NCI-H774 (cell line): ENCODE measurements at regions not wholly inside any gene's neighbourhood (a gene's known extent, or its start where the extent isn't known, plus 50 kb on each side); places are given as distances from the start of the nearest gene placed in this dataset.
"Not testable (repeated sequence)": the region's sequence is repeated elsewhere in the genome, so short reads cannot be mapped to it uniquely, and the experiment has no call there.

Experiments used
- DNase-seq: peaks from one replicate; lab custom pipeline; 2025; lab: John Stamatoyannopoulos, UW

DNA sequence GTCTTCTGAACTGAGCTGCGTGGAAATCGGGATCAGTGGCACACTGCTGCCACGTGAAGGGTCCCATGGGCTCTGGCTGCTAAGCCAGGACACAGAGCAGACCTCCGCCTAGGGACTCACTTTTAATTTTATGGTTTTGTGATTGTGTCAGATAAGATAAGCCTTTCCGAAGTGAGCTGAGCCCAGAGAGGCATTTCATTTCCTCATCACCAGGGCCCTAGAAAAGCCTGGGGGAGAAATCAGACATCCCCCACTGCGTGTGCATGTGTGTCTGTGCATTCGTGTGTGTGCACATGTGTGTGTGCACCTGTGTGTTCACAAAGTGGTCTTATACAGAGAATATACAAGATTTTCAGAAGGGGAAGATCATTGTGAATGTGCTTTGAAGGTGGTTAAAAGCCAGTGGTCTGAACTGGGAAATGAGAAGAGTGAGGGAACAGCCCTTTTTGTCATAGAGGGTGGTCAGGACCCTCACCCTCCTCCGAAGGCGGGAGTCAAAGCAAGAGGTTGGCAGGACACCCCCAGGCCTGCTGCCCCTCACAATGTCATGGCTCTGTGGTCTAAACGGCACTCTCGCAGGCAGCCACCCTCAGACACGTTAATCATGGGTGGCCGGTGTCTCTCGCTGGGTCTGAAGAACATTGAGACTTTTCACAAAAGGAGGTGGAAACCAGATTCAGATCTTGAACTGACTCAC lies 176.1 kb upstream of the PFKP start:
- no peak for DNase-seq

DNA sequence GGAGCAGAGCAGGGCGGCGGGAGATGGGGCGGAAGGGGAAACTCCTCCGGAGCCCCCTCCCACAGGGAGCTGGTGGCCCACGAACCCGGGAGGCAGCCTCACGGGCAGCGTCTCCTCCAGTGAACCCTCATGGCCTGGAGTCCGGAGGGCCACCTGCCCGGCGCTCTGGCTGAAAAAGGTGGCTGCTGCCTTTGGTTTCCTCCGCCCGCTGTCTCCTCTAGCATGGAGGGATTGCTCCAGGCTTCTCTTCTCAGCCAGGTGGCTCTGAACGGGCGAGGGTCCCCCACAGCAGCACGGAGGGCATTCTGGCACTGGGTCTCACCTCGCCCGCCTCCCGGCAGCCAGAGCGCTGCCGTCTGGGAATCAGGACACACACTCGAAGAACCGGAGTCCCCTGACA lies 177.3 kb upstream of the PFKP start:
- DNase-seq, result no peak

DNA sequence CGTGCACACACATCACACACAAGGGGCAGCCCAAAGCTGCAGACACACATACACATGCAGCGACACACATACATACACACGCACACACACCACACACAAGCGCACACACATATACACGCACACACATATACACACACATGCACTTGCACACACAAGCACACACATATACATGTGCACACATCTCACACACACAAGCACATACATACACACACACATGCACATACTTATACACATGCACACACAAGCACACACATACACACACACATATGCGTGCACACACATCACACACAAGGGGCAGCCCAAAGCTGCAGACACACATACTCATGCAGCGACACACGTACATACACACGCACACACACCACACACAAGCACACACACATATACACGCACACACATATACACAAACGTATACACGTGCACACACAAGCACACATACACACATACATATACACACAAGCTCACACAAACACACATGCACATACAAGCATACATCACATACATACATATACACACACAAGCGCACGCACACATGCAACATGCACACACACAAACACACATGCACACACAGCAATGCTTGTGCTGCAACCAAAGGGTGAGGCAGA lies 178.8 kb upstream of the PFKP start:
- DNase-seq, result no peak

DNA sequence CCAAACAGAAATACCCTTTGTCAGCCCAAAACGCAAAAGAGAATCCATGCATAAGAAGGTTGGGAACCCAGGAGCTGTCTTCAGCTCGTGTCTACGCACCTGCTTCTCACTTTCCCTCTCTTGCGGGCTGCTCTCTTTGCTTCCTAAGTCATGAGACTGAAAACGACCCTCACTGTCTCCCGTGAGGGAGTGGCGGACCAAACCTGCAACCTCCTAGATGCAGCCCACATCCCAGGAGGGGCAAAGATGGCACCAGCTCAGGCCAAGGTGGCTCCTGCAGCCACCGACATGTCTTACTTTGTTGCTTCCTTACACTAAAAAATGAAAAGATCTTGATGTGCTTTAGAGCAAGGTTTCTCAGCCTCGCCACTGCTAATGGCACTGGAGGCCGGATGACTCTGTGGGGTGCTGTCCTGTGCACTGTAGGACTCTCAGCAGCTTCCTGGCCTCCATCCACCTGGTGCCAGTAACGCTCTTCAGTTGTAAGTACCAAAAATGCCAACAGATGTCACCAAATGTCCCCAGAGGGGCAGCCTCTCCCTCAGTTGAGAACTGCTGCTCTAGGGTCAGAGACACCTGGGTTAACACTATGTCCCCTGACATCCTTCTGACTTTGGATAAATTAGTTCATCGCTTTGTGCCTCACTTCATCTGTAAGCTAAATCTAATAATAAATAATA lies 179.8 kb upstream of the PFKP start:
- no peak for DNase-seq

DNA sequence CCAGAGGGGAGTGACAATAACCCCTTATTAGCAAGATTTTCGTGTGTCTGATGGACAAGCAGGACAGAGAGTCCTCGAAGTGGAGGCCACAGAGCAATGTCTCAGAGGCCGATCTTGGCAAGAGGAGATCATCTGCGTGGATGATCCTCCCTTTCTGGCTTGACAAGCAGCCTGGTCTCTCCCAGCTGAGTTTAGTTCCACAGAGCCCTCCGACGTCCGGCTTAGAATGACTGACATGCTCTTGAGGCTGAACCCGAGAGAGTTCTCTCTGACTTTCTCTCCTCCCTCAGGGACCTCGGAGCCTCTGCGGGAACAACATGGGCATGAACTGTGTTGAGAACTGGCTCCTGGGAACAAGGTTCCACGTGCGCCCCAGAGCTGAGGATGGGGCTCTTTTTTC lies 180.7 kb upstream of the PFKP start:
- DNase-seq, result no peak

DNA sequence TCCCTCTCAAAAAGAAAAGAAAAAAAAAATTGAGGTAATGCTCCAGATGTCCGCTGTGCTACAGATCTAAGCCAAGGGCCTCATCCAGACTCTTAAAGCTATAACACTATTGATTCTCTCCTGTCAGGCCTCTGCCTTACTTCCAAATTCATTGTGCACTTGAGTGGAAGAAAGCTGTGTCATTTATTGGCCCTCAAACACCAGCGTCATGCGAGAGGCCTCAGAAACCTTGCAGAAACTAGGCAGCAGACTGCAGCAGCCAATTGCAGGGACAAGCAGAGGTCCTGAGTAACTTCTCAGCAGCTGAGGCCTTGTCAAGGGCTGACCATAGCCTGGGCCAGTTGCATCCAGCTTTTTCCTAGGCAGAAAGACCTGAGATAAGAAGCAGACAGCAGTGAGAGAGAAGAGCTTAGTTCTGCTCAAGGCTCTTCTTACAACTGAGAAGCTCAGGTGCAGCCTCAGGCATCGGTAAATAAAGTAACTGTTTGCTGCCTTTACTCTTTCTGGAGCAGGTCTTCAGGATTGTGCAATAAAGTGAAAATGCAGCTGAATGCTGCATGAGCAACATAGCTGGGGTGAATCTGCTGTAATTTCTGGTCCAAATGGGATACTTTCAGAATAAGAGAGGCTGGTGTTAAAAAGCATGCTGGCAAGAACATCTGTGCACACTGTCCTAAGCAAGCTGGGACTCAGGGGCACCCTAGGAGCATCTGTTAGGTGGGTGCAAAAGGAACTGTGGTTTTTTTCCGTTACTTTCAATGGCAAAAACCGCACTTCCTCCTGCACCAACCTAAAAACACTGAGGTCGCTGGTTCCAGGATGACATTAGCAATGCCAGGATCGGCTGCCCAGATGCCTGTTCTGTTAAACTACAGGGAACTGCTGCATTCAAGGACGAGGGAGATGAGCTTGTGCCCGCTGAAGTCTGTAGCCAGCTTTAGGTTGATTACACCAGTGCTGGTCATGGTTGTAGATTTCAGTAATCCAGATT lies 181.8 kb upstream of the PFKP start:
- DNase-seq, result no peak

DNA sequence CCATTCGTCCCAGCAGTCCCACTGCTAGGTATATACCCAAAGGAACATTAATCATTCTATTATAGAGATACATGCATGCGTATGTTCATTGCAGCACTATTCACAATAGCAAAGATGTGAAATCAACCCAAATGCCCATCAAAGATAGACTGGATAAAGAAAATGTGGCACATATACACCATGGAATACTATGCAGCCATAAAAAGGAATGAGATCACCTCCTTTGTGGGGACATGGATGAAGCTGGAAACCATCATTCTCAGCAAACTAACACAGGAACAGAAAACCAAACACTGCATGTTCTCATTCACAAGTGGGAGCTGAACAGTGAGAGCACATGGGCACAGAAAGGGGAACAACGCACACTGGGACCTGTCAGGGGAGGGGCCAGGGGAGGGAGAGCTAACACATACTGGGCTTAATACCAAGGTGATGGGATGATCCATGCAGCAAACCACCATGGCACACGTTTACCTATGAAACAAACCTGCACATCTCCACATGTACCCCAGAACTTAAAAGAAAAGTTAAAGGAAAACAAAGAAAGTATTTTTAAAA lies 183.3 kb upstream of the PFKP start:
- not testable (repeated sequence) for DNase-seq

DNA sequence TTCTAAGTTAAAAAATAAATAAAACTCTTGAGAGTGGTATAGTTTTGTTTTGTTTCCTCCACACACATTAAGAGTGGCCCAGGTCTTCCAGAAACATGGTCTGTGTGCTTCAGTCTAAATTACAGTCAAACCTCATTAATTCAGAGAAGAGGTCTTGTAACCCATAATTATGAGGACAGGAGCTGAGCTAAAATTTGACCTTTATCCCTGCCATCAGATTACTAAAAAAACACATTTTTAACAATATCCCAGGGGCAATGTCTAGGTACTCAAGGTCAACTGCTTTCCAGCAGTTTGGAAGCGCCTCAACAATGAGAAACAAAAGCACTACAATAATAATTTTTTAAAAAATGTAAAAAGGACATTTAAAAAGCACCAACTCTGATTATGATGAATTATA lies 184.1 kb upstream of the PFKP start:
- no peak for DNase-seq

DNA sequence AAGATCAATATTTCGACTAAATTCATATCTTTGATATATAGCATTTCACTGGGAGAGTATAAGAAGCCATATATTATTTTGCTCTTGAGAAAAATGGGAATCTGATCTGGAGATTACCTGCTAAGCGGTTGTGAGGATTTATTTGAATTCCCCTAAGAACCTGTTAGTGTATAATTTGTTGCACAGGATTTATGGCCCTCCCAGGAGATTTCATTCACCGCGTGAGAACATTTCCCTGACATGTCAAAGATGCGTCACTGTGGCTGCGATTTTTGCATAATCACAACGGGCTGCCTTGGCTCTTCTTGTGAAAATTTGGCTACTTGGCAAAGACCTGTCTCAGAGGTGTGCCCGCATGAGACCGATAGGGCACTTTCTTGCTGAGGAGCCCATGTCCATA lies 184.7 kb upstream of the PFKP start:
- DNase-seq, result no peak

DNA sequence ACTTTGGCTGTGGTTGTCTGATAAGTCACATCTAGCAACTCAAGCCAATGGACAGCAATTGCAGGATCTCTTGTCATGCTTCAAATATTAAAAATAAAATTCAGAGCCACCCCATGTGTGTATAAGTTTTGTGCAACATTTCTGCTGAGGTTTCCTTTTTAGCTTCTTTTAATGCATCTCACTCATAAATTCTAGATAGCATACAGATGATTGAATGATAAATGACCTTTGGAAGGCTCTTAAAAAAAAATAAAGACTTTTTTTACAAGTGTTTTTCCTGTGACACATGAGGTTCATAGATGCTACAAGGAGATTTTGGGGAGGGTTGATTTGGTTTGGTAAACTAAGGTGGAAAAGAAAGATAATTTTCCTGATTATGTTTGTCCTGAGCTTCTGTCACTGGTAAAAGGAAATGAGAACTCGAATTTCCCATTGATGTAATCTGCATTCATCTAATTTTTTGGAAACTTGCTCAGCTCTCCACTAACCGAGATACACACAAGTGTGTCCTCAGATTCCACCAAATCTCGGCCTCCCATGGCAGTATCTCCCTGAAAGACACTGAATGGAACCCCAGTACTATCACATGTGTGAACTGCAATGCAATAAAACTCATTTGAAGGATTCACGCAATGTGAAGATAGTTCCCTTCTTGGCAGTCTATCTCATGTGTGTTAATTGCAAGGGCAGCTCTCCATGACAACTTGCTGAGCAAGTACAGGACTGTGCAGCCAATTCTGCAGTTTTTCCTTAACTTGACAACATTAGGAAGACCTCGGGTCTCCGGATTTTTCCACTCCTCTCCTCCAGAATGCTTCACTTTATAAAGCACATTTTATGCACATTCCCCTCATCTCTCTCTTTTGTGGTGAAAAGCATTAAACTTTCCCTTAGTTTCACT lies 185.4 kb upstream of the PFKP start:
- no peak for DNase-seq

DNA sequence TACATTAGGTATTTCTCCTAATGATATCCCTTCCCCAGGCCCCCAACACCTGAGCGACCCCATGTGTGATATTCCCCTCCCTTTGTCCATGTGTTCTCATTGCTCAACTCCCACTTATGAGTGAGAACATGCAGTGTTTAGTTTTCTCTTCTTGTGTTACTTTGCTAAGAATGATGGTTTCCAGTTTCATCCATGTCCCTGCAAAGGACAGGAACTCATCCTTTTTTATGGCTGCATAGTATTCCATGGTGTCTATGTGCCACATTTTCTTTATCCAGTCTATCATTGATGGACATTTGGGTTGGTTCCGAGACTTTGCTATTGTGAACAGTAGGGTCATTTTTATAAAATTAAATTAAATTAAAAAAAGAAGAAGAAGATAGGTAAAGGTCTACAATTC lies 187.3 kb upstream of the PFKP start:
- not testable (repeated sequence) for DNase-seq

DNA sequence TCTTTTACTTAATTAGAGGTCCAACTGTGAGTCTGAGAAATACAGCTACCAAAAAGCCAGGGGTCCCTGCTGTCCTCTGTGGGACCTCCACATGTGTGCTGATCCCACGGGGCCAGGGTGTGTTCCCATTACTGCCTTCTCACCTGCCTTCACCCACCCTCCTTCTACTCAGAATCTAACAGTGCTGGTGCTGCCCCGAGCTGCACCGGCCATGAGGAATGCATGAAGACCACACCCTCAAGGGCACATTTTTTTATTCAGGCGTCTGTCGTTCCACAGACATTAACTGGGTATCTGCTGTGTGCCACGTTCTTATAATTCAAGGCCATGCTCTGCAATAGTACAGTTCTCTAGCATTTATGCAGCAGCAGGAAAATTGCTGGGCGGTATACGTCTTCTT lies 188.5 kb upstream of the PFKP start:
- no peak for DNase-seq

DNA sequence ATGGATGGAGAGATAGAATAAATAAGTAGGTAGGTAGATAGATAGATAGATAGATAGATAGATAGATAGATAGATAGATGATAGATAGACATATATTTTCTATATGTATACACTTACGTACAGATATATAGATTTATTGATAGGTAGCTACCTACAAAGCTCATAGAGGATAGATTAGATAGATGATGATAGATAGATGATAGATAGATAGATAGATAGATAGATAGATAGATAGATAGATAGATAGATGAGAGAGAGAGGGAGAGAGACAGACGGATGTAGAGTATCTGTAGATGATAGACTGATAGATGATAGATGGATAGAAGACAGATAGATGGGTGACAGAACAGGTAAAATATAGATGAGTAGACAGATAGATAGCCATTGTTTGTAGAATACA lies 191.3 kb upstream of the PFKP start:
- no peak for DNase-seq

DNA sequence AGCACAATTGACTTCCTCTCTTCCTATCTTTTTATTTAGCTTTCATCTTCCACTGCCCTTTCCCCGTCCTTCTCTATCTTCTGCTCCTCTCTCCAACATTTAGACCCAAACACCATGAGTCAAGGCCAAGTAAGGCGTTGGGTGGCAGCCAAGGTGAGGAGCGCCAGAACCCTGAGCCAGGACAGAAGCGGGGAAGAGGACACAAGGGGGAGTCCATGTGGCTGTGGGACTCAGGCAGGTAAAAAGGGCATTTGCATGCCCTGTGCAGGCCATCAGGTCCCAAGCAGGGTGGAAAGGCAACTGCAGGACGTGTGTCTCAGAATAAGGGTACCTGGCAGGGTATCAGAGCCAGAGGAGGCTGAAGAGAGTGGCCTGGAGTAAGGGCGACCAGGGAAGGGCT lies 192.4 kb upstream of the PFKP start:
- no peak for DNase-seq

DNA sequence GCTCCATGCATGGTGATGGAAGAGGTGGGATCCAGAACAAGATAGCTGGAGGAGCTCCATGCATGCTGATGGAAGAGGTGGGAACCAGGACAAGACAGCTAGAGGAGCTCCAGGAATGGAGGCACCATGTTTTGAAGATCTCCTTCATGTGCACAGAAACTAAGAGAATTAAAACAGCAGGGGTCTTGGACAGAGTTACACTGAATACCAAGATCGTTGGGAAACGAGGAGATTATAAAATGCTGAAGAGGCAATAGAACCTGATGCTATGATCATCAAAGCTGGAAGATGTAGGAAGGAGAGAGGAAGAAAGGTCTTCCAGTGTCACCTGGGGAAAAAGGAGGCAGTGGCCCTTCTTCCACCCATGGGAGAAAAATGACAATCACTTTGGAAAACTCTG lies 193.6 kb upstream of the PFKP start:
- no peak for DNase-seq

DNA sequence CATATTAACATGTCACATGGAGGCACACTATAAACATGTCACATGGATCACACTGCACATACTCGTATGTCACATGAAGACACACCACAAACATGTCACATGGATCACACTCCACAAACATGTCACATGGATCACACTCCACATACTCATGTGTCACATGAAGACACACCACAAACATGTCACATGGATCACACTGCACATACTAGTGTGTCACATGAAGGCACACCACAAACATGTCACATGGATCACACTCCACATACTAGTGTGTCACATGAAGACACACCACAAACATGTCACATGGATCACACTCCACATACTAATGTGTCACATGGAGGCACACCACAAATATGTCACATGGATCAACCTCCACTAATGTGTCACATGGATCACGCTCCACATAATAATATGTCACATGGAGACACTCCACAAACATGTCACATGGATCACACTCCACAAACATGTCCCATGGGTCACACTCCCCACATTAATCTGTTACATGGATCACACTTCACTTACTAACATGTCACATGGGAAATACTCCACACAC lies 195.6 kb upstream of the PFKP start:
- DNase-seq, result no peak

DNA sequence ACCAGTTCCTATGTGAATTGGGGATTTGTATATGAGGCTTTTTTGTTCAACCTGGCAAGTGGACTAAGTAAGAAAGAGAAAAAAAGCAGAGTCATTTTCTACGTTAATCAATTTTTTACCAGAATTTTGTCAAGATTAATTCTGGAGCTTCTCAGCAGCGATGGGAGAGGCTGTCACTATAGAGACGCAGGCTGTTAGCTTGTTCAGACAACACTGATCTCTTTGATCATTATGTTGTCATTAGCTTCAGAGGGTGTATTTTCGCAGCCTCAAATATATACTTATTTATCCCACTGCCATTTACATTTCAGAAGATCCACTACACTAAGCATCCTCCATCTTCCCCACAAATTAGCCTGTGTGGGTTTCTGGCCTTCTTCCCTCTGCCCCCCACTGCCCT lies 196.7 kb upstream of the PFKP start:
- no peak for DNase-seq

DNA sequence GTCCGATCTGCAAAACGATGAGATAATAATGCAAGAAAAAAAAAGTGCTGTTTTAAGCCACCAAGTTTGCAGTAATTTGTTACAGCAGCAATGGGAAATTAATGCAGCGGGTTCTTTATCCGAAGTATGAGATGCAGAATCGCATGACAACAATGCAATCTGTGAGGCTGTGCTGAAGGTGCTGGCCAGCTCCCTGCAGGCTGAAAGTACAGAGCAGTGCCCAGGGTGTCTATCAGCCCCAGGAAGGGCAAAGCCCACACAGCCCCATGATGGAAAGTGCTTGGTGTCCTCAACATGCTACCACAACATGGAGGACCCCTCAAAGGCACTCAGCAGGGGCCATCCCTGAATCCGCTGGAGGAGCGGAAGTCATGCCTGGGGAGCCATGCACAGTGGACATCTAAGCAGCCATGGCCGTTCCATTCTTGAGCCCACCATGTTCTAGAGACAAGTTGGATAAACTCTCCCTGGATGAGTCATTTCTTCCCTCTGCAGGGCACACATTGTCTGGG lies 199.5 kb upstream of the PFKP start:
- DNase-seq, result no peak

DNA sequence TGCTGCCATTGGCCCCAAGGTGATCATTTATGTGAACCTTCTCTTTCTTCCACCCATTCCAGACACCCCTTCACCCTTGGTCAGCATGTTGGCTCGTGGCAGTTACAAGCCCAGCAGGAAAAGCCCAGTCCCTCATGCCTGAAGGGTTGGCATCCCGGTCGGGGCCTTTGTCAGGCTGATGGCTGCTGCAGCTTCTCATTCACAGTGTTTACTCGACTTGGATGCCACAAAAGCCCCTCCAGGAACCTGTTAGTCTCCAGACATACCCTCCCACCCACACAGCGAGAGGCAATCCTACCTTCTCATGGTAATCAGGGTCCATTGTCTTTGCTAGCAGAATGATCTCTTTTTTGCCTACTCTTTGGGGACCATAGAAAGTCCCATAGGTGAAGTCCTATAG lies 200.8 kb upstream of the PFKP start:
- DNase-seq, result no peak

DNA sequence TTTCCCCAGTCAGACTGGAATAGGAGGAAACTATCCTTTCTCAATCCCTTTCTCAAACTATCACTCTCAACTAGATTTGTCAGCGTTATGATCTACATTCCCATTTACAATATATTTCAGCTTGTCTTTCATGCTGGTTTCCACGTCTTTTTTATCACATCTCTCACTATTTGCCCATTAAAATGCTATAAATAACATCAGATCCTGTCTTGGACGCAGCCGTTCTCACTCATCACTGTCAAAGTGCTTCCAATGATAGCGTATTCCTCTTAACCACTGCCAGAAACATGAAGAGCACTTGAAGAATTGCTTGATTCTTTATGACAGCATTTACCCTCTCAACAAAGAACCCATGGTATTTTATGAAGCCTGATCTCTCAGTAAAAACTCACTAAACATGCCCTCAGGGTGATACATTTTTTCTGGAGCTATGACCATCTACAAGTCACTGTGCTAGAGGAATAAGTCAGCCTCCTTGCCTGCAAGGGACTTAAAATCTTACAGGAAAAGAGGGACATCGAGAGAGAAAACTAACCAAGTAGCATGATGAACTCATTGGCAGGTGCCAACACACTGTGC lies 205.6 kb upstream of the PFKP start:
- DNase-seq, result no peak
